ENCODE measurements at regions not wholly inside any gene's neighbourhood (a gene's known extent, or its start where the extent isn't known, plus 50 kb on each side); places are given as distances from the start of the nearest gene placed in this dataset.

- no peak overlapping the region for H3K27ac ChIP-seq
- no peak for DNase-seq
Observed at GRCh38 chr1:58397187-58397820, 149.2 kb downstream of the OMA1 start.

GRCh38 chr1:58396150-58396549 is 150.4 kb downstream of the OMA1 start:
- no peaks in the 10 kb centered on the region for H3K9me3 ChIP-seq (replicated peaks)
- H3K4me3 ChIP-seq: no peak overlapping the region
- H3K27me3 ChIP-seq: no peaks in the 10 kb centered on the region
- H3K4me1 ChIP-seq: peaks cover 8% of the 10 kb centered on the region; the same call in 1 of the 2 replicates
- DNase-seq: no peak
- no peaks in the 10 kb centered on the region for H3K36me3 ChIP-seq
- H3K27ac ChIP-seq: no peak overlapping the region

More at GRCh38 chr1:58397187-58397820, 149.2 kb downstream of the OMA1 start:
- no peaks in the 10 kb centered on the region for H3K27me3 ChIP-seq
- H3K9me3 ChIP-seq (replicated peaks): no peaks in the 10 kb centered on the region
- H3K4me3 ChIP-seq: no peak overlapping the region
- H3K4me1 ChIP-seq: peaks cover 8% of the 10 kb centered on the region; the same call in 1 of the 2 replicates
- H3K36me3 ChIP-seq: no peaks in the 10 kb centered on the region

- Histone ChIP-seq H3K36me3 (no peaks in the 10 kb centered on the region), H3K4me1 (peaks cover 8% of the 10 kb centered on the region; the same call in 1 of the 2 replicates), H3K27me3 (no peaks in the 10 kb centered on the region), H3K27ac (no peak overlapping the region), H3K9me3 (replicated peaks) (no peaks in the 10 kb centered on the region), H3K4me3 (no peak overlapping the region)
- DNase-seq: peak; percentile 34 to 54
Observed at GRCh38 chr1:58395355-58395754, 151.2 kb downstream of the OMA1 start.

DNA sequence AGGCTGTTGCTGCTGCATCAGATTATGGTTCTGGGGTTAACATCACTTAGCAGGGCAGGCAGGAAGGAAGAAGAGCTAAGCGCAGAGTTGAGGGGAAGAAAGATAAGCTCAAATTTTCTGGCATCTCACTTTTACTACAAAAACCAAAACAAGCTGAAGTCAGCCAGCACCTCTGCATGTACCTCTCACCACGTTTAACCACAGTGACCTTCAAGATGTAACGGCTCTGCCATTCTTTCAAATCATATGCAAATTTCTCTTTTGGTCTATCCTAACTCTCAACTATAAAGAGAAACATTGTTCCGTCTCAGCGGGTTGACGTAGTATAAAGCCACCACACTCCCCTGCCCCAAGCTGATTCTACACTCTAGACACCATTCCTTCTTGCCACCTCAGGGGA is 154.4 kb downstream of the OMA1 start:
- Histone ChIP-seq H3K4me1 (peaks cover 8% of the 10 kb centered on the region; the same call in 1 of the 2 replicates), H3K9me3 (replicated peaks) (no peaks in the 10 kb centered on the region), H3K27ac (no peak overlapping the region), H3K4me3 (no peak overlapping the region), H3K27me3 (no peaks in the 10 kb centered on the region), H3K36me3 (no peaks in the 10 kb centered on the region)
- no peak for DNase-seq

GRCh38 chr1:58391514-58391913 is 155.0 kb downstream of the OMA1 start:
- Histone ChIP-seq H3K4me1 (peaks cover 8% of the 10 kb centered on the region; the same call in 1 of the 2 replicates), H3K4me3 (no peak overlapping the region), H3K9me3 (replicated peaks) (no peaks in the 10 kb centered on the region), H3K27me3 (no peaks in the 10 kb centered on the region), H3K36me3 (no peaks in the 10 kb centered on the region), H3K27ac (no peak overlapping the region)
- DNase-seq: no peak

DNA sequence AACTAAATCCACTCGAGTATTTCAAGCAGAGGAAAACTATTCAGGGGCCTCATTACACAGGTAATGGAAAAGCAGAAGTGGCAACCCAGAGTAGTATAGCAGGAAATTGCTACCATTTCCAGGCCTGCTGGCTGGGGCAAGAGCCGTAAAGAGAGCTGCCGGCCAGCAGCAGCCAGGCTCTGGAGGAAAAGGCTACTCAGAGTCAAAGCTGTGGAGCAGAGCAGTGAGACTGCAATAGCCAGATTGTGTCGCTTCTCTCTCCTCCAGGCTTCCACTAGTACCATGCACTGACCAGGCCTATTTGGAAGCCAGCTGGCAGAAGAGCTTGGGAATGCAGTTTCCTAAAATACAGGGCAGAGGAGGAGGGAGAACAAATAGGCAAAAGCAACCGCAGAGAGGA is 155.5 kb downstream of the OMA1 start:
- no peak overlapping the region for H3K27ac ChIP-seq
- no peaks in the 10 kb centered on the region for H3K36me3 ChIP-seq
- no peaks in the 10 kb centered on the region for H3K9me3 ChIP-seq (replicated peaks)
- peaks cover 8% of the 10 kb centered on the region; the same call in 1 of the 2 replicates for H3K4me1 ChIP-seq
- no peak for DNase-seq
- no peak overlapping the region for H3K4me3 ChIP-seq
- H3K27me3 ChIP-seq: no peaks in the 10 kb centered on the region

DNA sequence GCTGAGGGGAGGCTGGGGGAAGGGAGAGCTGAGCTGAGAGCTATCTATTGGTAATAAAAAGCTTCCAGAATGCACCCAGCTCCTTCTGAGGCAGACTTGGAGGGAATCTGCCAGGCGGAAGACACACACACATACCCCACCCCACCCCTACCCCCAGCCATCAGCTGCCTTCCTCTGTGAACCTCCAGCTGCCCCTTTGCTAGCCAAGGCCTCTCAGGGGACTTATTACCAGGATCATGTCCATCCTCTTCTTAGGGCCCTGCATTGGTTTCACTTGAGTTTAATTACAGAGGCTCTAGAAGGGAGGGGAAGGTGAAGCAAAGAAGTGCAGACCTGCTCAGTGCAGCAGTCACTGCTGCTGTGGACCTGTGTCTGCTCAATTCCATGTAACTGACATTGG is 156.4 kb downstream of the OMA1 start:
- H3K27ac ChIP-seq: no peak overlapping the region
- H3K27me3 ChIP-seq: no peaks in the 10 kb centered on the region
- no peaks in the 10 kb centered on the region for H3K36me3 ChIP-seq
- no peaks in the 10 kb centered on the region for H3K9me3 ChIP-seq (replicated peaks)
- peaks cover 1% of the 10 kb centered on the region; the same call in 1 of the 2 replicates for H3K4me1 ChIP-seq
- no peak overlapping the region for H3K4me3 ChIP-seq
- DNase-seq: no peak

- DNase-seq: no peak
- H3K27ac ChIP-seq: no peak overlapping the region
- no peaks in the 10 kb centered on the region for H3K4me1 ChIP-seq
- H3K9me3 ChIP-seq (replicated peaks): no peaks in the 10 kb centered on the region
- no peak overlapping the region for H3K4me3 ChIP-seq
- no peaks in the 10 kb centered on the region for H3K27me3 ChIP-seq
- H3K36me3 ChIP-seq: no peaks in the 10 kb centered on the region
Observed at GRCh38 chr1:58380345-58380744, 166.2 kb downstream of the OMA1 start.

DNA sequence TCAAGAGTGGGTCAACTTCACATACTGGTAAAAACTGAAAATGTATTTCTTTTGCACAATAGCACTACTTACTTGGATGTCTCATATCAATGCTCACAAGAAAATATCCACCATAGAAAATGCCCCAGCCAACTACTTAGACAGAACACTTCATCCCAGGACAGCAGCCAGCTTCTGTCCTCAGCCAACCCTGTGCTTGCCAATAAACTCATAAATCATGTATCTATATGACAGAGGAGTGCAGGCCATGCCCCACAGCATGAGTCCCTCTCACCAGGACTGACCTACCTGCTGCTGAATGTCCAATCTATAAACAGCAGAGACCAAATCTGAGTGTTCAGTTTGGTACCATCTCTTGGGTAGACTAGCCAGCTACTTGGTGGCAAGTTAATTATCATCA is 179.3 kb downstream of the OMA1 start:
- Histone ChIP-seq H3K36me3 (no peaks in the 10 kb centered on the region), H3K27ac (no peak overlapping the region), H3K4me3 (no peak overlapping the region), H3K9me3 (replicated peaks) (no peaks in the 10 kb centered on the region), H3K4me1 (no peaks in the 10 kb centered on the region), H3K27me3 (no peaks in the 10 kb centered on the region; the same call in 1 of the 2 replicates)
- DNase-seq: no peak

DNA sequence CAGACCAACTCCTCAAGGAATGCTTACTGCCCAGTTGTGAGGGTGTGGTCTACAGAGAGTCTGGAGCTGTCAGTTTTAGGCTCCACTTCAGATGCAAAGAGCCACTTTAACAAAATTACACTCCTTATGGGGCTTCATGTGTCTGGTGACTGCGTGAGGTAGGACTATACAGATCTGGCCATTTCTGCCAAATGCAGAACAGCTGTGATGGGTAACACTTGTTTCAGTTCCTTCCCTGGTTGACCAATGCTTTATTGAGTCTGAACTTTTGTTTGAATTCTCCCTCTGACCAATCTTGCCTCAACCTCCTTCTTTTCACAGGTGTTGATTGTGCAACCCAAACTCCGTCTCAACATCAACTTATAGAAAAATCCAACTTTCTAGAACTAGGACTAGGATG is 181.2 kb downstream of the OMA1 start:
- no peaks in the 10 kb centered on the region for H3K36me3 ChIP-seq
- H3K4me1 ChIP-seq: no peaks in the 10 kb centered on the region
- no peak overlapping the region for H3K4me3 ChIP-seq
- H3K9me3 ChIP-seq (replicated peaks): no peaks in the 10 kb centered on the region
- DNase-seq: no peak
- peaks cover under 1% of the 10 kb centered on the region; the same call in 1 of the 2 replicates for H3K27me3 ChIP-seq
- H3K27ac ChIP-seq: no peak overlapping the region

DNA sequence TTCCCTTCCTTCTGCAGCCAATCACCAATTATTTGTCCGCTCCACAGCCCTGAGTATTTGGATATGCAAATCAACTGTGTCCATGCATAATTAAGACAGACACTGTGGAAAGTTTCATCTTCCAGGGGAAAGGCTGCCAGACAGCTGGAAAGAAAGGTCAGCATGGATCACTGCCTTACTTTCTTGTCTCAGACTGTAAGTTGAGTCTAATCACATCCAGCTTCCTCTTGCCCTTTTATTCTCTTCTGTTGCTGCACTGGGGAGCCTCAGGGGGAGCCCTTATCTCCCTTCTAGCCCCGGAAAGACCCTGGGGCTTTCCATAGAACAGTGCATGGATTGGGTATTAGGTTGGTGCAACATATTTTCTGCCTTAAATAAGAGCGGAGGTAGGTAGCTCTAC is 182.9 kb downstream of the OMA1 start:
- Histone ChIP-seq H3K9me3 (replicated peaks) (no peaks in the 10 kb centered on the region), H3K27me3 (peaks cover 5% of the 10 kb centered on the region; the same call in 1 of the 2 replicates), H3K4me3 (no peak overlapping the region), H3K4me1 (no peaks in the 10 kb centered on the region), H3K36me3 (no peaks in the 10 kb centered on the region), H3K27ac (no peak overlapping the region)
- no peak for DNase-seq

DNA sequence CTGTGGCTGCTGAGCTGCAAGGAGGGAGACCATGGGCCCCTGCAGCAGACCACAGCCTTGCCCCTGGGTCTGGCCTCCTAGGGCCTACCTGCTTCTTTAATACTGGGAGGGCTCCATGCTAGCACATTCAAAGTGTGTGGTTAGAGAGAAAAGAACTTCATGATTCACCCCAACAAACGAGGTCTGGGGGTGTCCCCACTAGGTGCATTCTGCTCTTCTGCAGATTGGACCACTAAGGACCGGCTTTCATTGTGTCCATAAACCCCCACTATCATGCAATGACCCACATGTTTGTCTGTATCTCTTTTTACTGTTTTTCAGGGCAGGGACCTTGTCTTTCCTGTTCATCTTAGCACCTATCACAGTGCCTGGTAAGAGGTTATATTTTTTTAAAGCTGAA is 185.4 kb downstream of the OMA1 start:
- H3K9me3 ChIP-seq (replicated peaks): no peaks in the 10 kb centered on the region
- H3K27ac ChIP-seq: no peak overlapping the region
- peaks cover 5% of the 10 kb centered on the region; the same call in 1 of the 2 replicates for H3K27me3 ChIP-seq
- H3K36me3 ChIP-seq: no peaks in the 10 kb centered on the region
- no peak overlapping the region for H3K4me3 ChIP-seq
- DNase-seq: no peak
- H3K4me1 ChIP-seq: no peaks in the 10 kb centered on the region

DNA sequence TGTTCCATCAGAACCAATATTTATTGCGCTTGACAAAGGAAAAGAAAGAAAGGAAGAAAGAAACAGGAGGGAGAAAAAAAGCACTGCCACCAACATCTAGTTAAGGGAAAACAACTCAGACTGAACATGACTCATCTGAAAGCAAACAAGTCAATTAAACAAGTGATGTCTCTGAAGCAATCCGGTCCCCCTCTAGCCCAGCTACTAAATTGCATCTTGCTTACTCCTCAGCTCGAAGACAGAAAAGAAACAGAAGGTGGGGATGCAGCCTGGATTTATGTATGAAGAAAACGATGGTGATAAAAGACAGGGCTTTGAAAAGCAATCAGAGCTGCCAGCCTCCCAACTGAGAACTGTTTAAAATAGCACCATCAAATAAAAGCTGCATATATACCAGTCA is 188.2 kb downstream of the OMA1 start:
- DNase-seq: no peak
- Histone ChIP-seq H3K36me3 (no peaks in the 10 kb centered on the region), H3K4me1 (no peaks in the 10 kb centered on the region)

GRCh38 chr1:58356402-58356801 is 190.1 kb downstream of the OMA1 start:
- no peaks in the 10 kb centered on the region for H3K9me3 ChIP-seq (replicated peaks)
- H3K27me3 ChIP-seq: peaks cover 5% of the 10 kb centered on the region
- H3K27ac ChIP-seq: no peak overlapping the region
- no peak for DNase-seq
- H3K36me3 ChIP-seq: no peaks in the 10 kb centered on the region
- no peak overlapping the region for H3K4me3 ChIP-seq
- H3K4me1 ChIP-seq: no peaks in the 10 kb centered on the region

More for the DNA sequence above, 188.2 kb downstream of the OMA1 start:
- Histone ChIP-seq H3K27ac (no peak overlapping the region), H3K9me3 (replicated peaks) (no peaks in the 10 kb centered on the region), H3K27me3 (peaks cover 5% of the 10 kb centered on the region), H3K4me3 (no peak overlapping the region)

DNA sequence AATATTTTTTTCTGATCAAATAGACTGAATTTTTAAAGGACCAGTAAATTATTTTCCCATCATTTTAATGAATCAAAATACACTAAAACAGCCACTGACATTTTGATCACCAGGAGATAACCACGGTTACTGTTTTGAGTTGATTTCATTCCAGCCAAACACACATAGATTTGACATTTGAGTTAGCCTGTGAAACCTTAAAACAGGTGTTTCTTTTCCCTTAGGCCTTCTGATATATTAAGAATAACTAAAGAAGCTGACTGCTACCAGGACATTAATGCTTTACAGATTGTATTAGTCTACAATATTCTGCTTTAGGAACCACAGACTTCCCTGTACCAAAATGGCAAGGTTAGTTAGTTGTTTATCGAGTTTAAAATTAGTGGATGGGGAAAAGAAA is 193.4 kb downstream of the OMA1 start:
- Histone ChIP-seq H3K27ac (no peak overlapping the region), H3K9me3 (replicated peaks) (no peaks in the 10 kb centered on the region), H3K4me1 (no peaks in the 10 kb centered on the region), H3K36me3 (no peaks in the 10 kb centered on the region), H3K27me3 (no peaks in the 10 kb centered on the region; the same call in 1 of the 2 replicates), H3K4me3 (no peak overlapping the region)
- DNase-seq: no peak

GRCh38 chr1:58352476-58353092 is 193.9 kb downstream of the OMA1 start:
- Histone ChIP-seq H3K9me3 (replicated peaks) (no peaks in the 10 kb centered on the region), H3K27me3 (no peaks in the 10 kb centered on the region; the same call in 1 of the 2 replicates), H3K27ac (no peak overlapping the region), H3K36me3 (no peaks in the 10 kb centered on the region), H3K4me3 (no peak overlapping the region), H3K4me1 (no peaks in the 10 kb centered on the region)
- DNase-seq: no peak

Data from SJCRH30 (cell line).